Caki2 (cell line): ENCODE measurements at regions not wholly inside any gene's neighbourhood (a gene's known extent, or its start where the extent isn't known, plus 50 kb on each side); places are given as distances from the start of the nearest gene placed in this dataset.

Source experiments
- DNase-seq: peaks from one replicate; pipeline ENCODE4 v3.0.0-alpha.2; 2015; ENCODE audit warnings: low read depth
- in situ Hi-C: cut with HindIII; loops from 2 replicates; pipeline ENCODE4 v1.10.0; 2016; ENCODE audit warnings: low sequenced_read_pairs, low pct_unique_long_range_greater_than_20kb, mixed read lengths

GRCh38 chr5:174337276-174338184, 292.0 kb downstream of the NSG2 start:
- in situ Hi-C loops = no loop called here
- DNase-seq = no peak

GRCh38 chr5:174338185-174339010, 292.9 kb downstream of the NSG2 start:
- DNase-seq = no peak
- in situ Hi-C loops = no loop called here

GRCh38 chr5:174339130-174339529, 293.6 kb downstream of the NSG2 start:
- no peak for DNase-seq
- in situ Hi-C loops = no loop called here

GRCh38 chr5:174340226-174340625, 294.7 kb downstream of the NSG2 start:
- no peak for DNase-seq
- in situ Hi-C loops = no loop called here

GRCh38 chr5:174342696-174343095, 297.2 kb downstream of the NSG2 start:
- DNase-seq = no peak
- in situ Hi-C loops = no loop called here

GRCh38 chr5:174343826-174344225, 298.3 kb downstream of the NSG2 start:
- in situ Hi-C loops = no loop called here

GRCh38 chr5:174344335-174344734, 298.8 kb downstream of the NSG2 start:
- in situ Hi-C loops = no loop called here
- DNase-seq = no peak

More at GRCh38 chr5:174343826-174344225, 298.3 kb downstream of the NSG2 start:
- no peak for DNase-seq

GRCh38 chr5:174347183-174347582, 301.7 kb downstream of the NSG2 start:
- DNase-seq = no peak
- in situ Hi-C loops = no loop called here

GRCh38 chr5:174348311-174348981, 302.9 kb downstream of the NSG2 start:
- in situ Hi-C loops = no loop called here
- no peak for DNase-seq

GRCh38 chr5:174352681-174353080, 307.2 kb downstream of the NSG2 start:
- in situ Hi-C loops = loop anchor here (10.0 kb wide), 1 partner anchor 52 kb away; no protein-coding TSS in a partner anchor
- DNase-seq = no peak

- in situ Hi-C loops = loop anchor here (10.0 kb wide), 1 partner anchor 50 kb away; no protein-coding TSS in a partner anchor
- DNase-seq = no peak
Measured at GRCh38 chr5:174354571-174354970, 309.1 kb downstream of the NSG2 start.

GRCh38 chr5:174355208-174355612, 309.7 kb downstream of the NSG2 start:
- in situ Hi-C loops = loop anchor here (10.0 kb wide), 1 partner anchor 50 kb away; no protein-coding TSS in a partner anchor
- peak; percentile 97 for DNase-seq

GRCh38 chr5:174355995-174356394, 310.5 kb downstream of the NSG2 start:
- in situ Hi-C loops = loop anchor here (10.0 kb wide), 1 partner anchor 49 kb away; no protein-coding TSS in a partner anchor
- DNase-seq = no peak

- in situ Hi-C loops = loop anchor here (10.0 kb wide), 1 partner anchor 48 kb away; no protein-coding TSS in a partner anchor
- peak; percentile 47 for DNase-seq
Measured at GRCh38 chr5:174356536-174356935, 311.0 kb downstream of the NSG2 start.

GRCh38 chr5:174358276-174358675, 312.8 kb downstream of the NSG2 start:
- in situ Hi-C loops = loop anchor here (10.0 kb wide), 1 partner anchor 47 kb away; no protein-coding TSS in a partner anchor
- DNase-seq = no peak

GRCh38 chr5:174359071-174359470, 313.6 kb downstream of the NSG2 start:
- DNase-seq = no peak
- in situ Hi-C loops = loop anchor here (10.0 kb wide), 1 partner anchor 46 kb away; no protein-coding TSS in a partner anchor

- no peak for DNase-seq
- in situ Hi-C loops = no loop called here
Measured at GRCh38 chr5:174362514-174362913, 317.0 kb downstream of the NSG2 start.

- no peak for DNase-seq
- in situ Hi-C loops = no loop called here
Measured at GRCh38 chr5:174363934-174364333, 318.4 kb downstream of the NSG2 start.
